VCaP (cell line): ENCODE measurements at regions not wholly inside any gene's neighbourhood (a gene's known extent, or its start where the extent isn't known, plus 50 kb on each side); places are given as distances from the start of the nearest gene placed in this dataset.

ENCODE experiments used
- H3K27ac ChIP-seq: fragments of 450-650 bp; 2 replicates; pipeline ENCODE4 v1.5.1; 2017
- TF ChIP-seq, protein P1 (sequence below): fragments of 450-650 bp; conservative IDR thresholded peaks from 2 replicates; pipeline ENCODE4 v1.5.1; 2017; ENCODE audit warnings: mild to moderate bottlenecking, moderate library complexity

DNA sequence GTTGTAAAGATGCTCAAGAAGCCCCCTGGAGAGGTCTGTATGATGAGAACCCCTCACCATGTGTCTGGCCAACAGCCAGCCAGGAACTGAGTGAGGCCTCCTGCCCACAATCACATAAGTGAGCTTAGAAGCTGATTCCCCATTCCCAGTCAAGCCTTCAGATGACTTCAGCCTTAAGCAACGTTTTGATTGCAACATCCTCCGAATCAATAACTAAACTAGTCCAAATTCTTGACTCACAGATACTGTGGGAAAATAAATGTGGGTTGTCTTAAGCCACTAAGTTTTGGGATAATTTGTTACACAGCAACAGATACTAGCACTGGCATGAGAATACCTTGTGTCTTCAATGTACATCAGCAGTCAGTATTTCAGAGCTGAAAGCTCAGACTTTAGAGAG lies 54.5 kb upstream of the HS3ST4 start:
- H3K27ac ChIP-seq, result no peak overlapping the region
- TF ChIP-seq, protein P1, sequence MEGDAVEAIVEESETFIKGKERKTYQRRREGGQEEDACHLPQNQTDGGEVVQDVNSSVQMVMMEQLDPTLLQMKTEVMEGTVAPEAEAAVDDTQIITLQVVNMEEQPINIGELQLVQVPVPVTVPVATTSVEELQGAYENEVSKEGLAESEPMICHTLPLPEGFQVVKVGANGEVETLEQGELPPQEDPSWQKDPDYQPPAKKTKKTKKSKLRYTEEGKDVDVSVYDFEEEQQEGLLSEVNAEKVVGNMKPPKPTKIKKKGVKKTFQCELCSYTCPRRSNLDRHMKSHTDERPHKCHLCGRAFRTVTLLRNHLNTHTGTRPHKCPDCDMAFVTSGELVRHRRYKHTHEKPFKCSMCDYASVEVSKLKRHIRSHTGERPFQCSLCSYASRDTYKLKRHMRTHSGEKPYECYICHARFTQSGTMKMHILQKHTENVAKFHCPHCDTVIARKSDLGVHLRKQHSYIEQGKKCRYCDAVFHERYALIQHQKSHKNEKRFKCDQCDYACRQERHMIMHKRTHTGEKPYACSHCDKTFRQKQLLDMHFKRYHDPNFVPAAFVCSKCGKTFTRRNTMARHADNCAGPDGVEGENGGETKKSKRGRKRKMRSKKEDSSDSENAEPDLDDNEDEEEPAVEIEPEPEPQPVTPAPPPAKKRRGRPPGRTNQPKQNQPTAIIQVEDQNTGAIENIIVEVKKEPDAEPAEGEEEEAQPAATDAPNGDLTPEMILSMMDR, result no peak

DNA sequence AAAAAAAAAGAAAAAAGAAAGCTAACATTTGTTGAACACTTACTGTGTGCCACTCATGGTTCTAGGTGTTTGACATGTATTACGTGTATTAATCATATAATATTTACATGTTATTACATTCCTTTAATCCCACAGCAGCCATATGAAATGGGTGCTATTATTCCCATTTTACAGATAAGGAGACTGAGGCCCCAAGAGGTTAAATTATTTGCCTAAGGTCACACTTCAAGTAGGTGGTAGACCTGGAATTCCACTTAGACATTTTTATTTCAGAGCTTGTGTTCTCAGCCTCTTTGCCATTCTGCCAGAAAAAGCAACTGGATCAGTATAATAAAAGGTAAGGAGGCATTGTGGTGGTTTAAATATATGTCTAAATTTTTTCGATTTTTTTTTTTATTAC lies 55.1 kb upstream of the HS3ST4 start:
- no peak overlapping the region for H3K27ac ChIP-seq
- TF ChIP-seq, protein P1, result no peak

DNA sequence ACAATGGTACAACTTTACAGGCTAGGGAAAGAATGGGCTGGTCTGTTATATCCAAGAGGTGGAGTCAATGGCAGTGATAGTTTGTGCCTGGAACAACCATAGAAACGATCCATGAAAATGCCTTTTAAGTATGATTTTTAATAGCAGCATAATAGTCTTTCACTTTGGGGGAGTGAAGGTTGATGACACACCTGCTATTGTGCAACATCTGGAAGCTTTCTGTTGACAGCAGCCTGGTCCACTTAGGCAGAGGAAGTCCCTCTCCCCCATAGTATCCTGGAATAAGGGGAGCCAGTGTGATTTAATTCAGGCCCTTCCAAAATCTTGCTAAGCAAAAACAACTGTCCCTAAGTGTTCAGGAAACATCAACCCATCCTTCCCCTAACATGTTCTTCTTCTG lies 56.3 kb upstream of the HS3ST4 start:
- H3K27ac ChIP-seq, result no peak overlapping the region

DNA sequence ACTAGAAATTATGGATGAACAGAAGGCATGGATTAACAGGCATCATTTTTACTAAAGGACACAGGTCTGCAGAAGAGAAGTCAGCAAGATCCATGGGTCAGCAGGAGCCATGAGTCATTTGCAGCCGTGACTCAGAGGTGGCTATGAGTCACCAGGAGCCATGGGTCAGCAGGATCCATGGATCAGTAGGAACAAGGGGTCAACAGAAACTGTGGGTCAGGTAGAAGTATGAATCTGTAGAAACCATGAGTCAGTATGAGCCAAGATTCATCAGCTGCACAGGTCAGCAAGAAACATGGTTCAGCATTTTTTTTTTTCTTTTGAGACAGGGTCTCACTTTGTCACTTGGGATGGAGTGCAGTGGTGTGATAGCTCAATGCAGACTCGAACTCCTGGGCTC lies 58.2 kb upstream of the HS3ST4 start:
- TF ChIP-seq, protein P1, result no peak
- no peak overlapping the region for H3K27ac ChIP-seq

More for the DNA sequence above, 56.3 kb upstream of the HS3ST4 start:
- TF ChIP-seq, protein P1, result no peak

DNA sequence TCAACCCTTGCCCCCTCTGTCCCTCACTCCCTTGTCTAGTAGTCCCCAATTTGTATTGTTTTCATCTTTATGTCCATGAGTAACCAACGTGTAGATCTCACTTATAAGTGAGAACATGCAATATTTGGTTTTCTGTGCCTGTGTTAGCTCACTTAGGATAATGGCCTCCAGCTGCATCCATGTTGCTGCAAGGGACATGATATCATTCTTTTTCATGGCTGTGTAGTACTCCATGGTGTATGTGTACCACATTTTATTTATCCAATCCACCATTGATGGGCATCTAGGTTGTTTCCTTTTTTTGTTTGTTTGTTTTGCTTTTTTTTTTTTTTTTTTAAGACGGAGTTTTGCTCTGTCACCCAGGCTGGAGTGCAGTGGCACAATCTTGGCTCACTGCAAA lies 63.0 kb upstream of the HS3ST4 start:
- TF ChIP-seq, protein P1, result no peak
- no peak overlapping the region for H3K27ac ChIP-seq

DNA sequence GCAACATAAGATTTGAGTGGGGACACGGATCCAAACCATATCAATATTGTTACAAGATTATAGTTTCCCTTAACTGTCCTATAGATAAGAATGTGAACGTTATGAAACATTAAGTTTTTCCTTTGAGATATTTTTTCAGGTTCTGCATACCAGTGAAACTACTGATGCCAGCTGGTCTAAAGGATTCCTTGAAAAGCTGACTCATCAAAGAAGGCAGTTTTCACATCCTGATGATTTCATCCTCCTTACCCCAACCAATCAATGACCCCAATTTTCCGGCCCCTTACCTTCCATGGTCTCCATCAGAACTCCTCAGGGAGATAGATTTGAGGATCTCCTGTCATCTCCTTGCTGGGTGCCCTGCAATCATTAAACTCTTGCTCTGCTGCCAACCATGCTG lies 64.1 kb upstream of the HS3ST4 start:
- TF ChIP-seq, protein P1, result no peak
- H3K27ac ChIP-seq, result no peak overlapping the region

DNA sequence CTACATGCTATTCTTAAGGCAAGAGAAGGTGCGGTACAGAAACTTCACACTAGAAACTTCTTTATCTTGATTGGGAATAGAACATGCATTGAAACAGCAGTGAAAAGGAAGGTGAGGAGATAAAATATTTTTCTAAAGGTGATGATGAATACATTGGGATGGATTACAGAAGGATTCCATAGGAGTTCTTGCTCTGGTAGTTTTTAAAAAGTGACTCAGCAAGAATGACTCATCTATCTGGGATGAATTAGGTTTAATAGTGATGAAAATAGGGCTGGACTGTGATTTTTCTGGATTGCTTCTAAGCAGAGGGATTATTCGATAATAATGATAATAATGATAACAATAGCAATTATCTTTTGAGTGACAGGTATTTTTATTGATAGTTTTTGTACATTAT lies 65.6 kb upstream of the HS3ST4 start:
- H3K27ac ChIP-seq, result no peak overlapping the region
- TF ChIP-seq, protein P1, result no peak

DNA sequence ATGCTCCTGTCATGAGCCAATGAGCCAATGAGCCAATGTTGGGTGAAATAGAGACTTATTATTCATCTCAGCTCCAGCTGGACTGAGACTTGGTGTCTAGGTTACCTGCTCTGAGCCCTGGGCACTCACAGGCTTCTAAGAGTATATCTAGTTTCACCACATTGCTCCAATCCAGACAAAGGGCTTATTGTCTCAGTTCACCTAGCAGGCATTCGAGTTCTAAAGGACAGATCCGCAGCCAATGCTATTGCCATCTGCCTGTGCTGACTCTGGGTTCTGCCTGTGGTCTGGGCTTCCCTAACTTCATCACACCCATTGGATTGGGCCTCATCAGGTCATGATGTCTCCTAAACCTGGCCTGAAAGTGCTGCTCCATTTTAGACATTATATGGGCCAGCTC lies 66.1 kb upstream of the HS3ST4 start:
- H3K27ac ChIP-seq, result no peak overlapping the region
- TF ChIP-seq, protein P1, result no peak
